HEK293 (cell line): ENCODE measurements at regions not wholly inside any gene's neighbourhood (a gene's known extent, or its start where the extent isn't known, plus 50 kb on each side); places are given as distances from the start of the nearest gene placed in this dataset.

Experiments used
- CTCF ChIA-PET: fragments of 350-600 bp; formaldehyde crosslinking; extraction: SDS; loops from one replicate; lab custom pipeline; 2021; ENCODE audit warnings: antibody characterized with exemption; lab: Yijun Ruan, JAX
- POLR2A ChIA-PET: fragments of 300-600 bp; formaldehyde crosslinking; extraction: SDS; loops from one replicate; lab custom pipeline; 2020; ENCODE audit warnings: antibody characterized with exemption, inconsistent platforms; lab: Yijun Ruan, JAX
- H3K27ac ChIP-seq: fragments of 200-500 bp; sonication (Bioruptor generic); 2 replicates; pipeline ENCODE4 v1.5.1; 2014; ENCODE audit warnings: low read depth, low read length, control low read depth, inconsistent platforms; ENCODE audit errors: extremely low read depth
- H3K36me3 ChIP-seq, 2 experiments: fragments of 200-500 bp in 1 of 2; sonication (Bioruptor generic) in 1 of 2; 1 replicate in 1 of 2; 2 replicates in 1 of 2; pipeline ENCODE4 v1.5.1; 2014 to 2017; ENCODE audit warnings: inconsistent platforms in 2 of 2, low read length in 2 of 2; ENCODE audit not compliant: control insufficient read depth in 2 of 2, insufficient read depth in 1 of 2
- H3K4me1 ChIP-seq: fragments of 200-500 bp; sonication (Bioruptor generic); 2 replicates; pipeline ENCODE4 v1.5.1; 2014; ENCODE audit warnings: mild to moderate bottlenecking, low read length, inconsistent platforms; ENCODE audit not compliant: control insufficient read depth, insufficient read depth
- H3K4me3 ChIP-seq: 2 replicates; pipeline ENCODE4 v1.5.1; 2011; ENCODE audit warnings: low read depth, mild to moderate bottlenecking, control low read depth, low read length, moderate library complexity
- H3K9me3 ChIP-seq: fragments of 200-500 bp; sonication (Bioruptor generic); 2 replicates; pipeline ENCODE4 v1.5.1; 2014; ENCODE audit warnings: low read depth, low read length, inconsistent platforms; ENCODE audit not compliant: control insufficient read depth, insufficient read depth
- GLI4 ChIP-seq: fragments of 450-650 bp; formaldehyde crosslinking; IDR thresholded peaks from 2 replicates; pipeline ENCODE4 v1.5.1; 2016; ENCODE audit warnings: missing biosample characterization, missing genetic modification characterization
- ZBTB17 ChIP-seq: fragments of 450-650 bp; formaldehyde crosslinking; IDR thresholded peaks from 2 replicates; pipeline ENCODE4 v1.5.1; 2016; ENCODE audit warnings: missing biosample characterization, missing genetic modification characterization
- ZBTB20 ChIP-seq: fragments of 450-650 bp; formaldehyde crosslinking; IDR thresholded peaks from 2 replicates; pipeline ENCODE4 v1.5.1; 2016; ENCODE audit warnings: missing biosample characterization, missing genetic modification characterization
- ZNF174 ChIP-seq: fragments of 450-650 bp; formaldehyde crosslinking; IDR thresholded peaks from 2 replicates; pipeline ENCODE4 v1.5.0; 2017; ENCODE audit warnings: missing biosample characterization, mild to moderate bottlenecking, missing genetic modification characterization
- ZNF175 ChIP-seq: fragments of 450-650 bp; formaldehyde crosslinking; IDR thresholded peaks from 2 replicates; pipeline ENCODE4 v1.5.1; 2016; ENCODE audit warnings: missing biosample characterization, missing genetic modification characterization
- ZNF394 ChIP-seq: fragments of 450-650 bp; formaldehyde crosslinking; IDR thresholded peaks from 2 replicates; pipeline ENCODE4 v1.5.1; 2016; ENCODE audit warnings: missing biosample characterization, missing genetic modification characterization, mild to moderate bottlenecking, moderate library complexity, borderline replicate concordance
- ZNF423 ChIP-seq: fragments of 450-650 bp; formaldehyde crosslinking; IDR thresholded peaks from 2 replicates; pipeline ENCODE4 v1.5.1; 2016; ENCODE audit warnings: missing biosample characterization, missing genetic modification characterization
- ZNF560 ChIP-seq: fragments of 450-650 bp; formaldehyde crosslinking; IDR thresholded peaks from 2 replicates; pipeline ENCODE4 v1.5.1; 2017; ENCODE audit warnings: missing biosample characterization, missing genetic modification characterization, borderline replicate concordance
- ZNF623 ChIP-seq: fragments of 450-650 bp; formaldehyde crosslinking; IDR thresholded peaks from 2 replicates; pipeline ENCODE4 v1.5.1; 2016; ENCODE audit warnings: missing biosample characterization, missing genetic modification characterization
- ZNF658 ChIP-seq: fragments of 450-650 bp; formaldehyde crosslinking; IDR thresholded peaks from 2 replicates; pipeline ENCODE4; 2016; ENCODE audit warnings: missing biosample characterization, missing genetic modification characterization
- ZNF830 ChIP-seq: fragments of 450-650 bp; IDR thresholded peaks from 2 replicates; pipeline ENCODE4 v1.5.0; 2018; ENCODE audit warnings: missing biosample characterization, missing genetic modification characterization, low read depth, mild to moderate bottlenecking, moderate library complexity
- TF ChIP-seq, protein P1 (sequence below): fragments of 450-650 bp; formaldehyde crosslinking; IDR thresholded peaks from 2 replicates; pipeline ENCODE4 v1.5.1; 2016; ENCODE audit warnings: missing biosample characterization, missing genetic modification characterization, borderline replicate concordance
- TF ChIP-seq, protein P2 (sequence below): fragments of 450-650 bp; formaldehyde crosslinking; IDR thresholded peaks from 2 replicates; pipeline ENCODE4 v1.5.1; 2017; ENCODE audit warnings: missing biosample characterization, missing genetic modification characterization

DNA sequence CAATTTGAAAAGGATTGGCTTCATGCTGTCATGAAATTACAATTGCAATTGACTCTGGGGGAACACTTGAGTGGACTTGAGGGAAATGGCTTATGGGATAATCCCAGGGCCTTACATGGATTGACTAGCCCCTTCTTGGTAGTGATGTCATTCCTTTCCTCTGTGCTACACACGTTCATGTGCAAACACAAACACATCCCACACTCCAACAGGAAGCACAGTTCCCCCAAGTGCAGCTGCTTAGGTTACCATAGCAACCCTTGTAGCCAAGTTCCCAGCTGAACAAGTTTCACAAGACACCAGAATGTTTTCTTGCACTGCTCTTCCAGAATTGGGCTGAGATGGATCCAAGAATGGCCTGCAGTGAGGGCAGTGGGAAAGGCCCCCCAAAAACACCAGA is 217.0 kb downstream of the ZNF621 start (continued):
- no peak for TF ChIP-seq ZNF560
- no peak for TF ChIP-seq ZNF623 (tag by site-specific recombination)
- TF ChIP-seq ZNF175 (tag by site-specific recombination), result no peak
- TF ChIP-seq, protein P1, sequence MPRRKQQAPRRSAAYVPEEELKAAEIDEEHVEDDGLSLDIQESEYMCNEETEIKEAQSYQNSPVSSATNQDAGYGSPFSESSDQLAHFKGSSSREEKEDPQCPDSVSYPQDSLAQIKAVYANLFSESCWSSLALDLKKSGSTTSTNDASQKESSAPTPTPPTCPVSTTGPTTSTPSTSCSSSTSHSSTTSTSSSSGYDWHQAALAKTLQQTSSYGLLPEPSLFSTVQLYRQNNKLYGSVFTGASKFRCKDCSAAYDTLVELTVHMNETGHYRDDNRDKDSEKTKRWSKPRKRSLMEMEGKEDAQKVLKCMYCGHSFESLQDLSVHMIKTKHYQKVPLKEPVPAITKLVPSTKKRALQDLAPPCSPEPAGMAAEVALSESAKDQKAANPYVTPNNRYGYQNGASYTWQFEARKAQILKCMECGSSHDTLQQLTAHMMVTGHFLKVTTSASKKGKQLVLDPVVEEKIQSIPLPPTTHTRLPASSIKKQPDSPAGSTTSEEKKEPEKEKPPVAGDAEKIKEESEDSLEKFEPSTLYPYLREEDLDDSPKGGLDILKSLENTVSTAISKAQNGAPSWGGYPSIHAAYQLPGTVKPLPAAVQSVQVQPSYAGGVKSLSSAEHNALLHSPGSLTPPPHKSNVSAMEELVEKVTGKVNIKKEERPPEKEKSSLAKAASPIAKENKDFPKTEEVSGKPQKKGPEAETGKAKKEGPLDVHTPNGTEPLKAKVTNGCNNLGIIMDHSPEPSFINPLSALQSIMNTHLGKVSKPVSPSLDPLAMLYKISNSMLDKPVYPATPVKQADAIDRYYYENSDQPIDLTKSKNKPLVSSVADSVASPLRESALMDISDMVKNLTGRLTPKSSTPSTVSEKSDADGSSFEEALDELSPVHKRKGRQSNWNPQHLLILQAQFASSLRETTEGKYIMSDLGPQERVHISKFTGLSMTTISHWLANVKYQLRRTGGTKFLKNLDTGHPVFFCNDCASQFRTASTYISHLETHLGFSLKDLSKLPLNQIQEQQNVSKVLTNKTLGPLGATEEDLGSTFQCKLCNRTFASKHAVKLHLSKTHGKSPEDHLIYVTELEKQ (tag by site-specific recombination), result no peak
- no peak for TF ChIP-seq ZNF174 (tag by site-specific recombination)

DNA sequence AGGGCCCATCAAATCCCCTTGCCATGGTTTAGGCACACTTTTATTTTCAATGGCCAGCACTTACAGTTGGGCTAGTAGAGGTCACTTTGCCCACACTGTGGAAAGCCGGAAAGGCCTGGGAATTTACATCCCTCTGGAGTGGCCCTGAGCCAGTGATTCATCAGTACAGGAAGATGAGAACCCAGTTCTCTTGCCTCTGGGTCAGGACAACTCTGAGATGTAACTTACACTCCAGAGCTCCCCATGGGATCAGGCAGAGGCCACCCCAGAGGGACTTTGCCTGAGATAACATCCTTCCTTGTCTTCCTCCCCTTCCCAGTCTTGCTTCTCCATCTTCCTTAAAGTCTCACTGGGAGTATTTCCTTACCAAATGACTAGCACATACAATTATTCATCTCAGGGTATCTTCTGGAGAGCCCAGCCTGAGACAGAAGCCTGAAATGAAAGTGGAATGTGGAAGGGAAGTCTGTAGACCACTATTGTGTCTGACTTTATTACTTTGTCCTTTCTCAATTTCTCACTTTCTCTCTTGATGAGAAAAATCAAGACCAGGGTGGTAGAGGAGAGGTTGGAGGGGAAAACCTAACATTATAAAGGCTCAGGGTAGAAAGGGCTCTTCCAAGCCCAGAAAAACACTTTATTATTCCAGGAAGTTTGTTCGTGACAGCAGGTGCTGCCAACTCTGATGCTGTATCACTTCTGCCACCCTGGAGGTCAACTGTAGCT is 220.8 kb downstream of the ZNF621 start:
- CTCF ChIA-PET, result no interaction called here
- no peaks in the 10 kb centered on the region for H3K36me3 ChIP-seq
- no peak for TF ChIP-seq ZNF658 (tag by site-specific recombination)
- TF ChIP-seq, all 188 proteins: peak for 0
- Histone ChIP-seq H3K9me3 (no peaks in the 10 kb centered on the region), H3K4me3 (no peak overlapping the region), H3K4me1 (no peaks in the 10 kb centered on the region), H3K27ac (no peak overlapping the region)
- POLR2A ChIA-PET, result no interaction called here

DNA sequence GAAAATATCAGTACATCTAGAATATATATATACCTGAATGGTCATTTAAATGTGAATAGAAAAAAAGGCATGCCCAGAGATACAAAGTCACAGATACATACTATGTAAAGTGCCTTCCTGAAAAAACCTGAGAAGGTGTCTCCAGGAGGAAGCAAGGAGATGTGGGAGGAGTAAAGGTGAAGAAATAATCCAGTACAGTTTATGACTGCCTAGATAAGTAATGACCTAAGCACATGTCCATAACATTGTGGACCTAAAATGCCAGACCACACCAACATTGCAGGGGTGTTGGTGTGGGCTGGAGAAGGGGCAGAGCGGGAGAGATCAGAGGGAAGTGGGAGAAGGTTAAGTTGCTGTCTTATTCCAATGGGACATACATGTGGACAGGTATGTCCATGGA is 226.9 kb downstream of the ZNF621 start:
- H3K27ac ChIP-seq, result no peak overlapping the region
- H3K4me1 ChIP-seq, result no peaks in the 10 kb centered on the region
- POLR2A ChIA-PET, result no interaction called here
- no peak overlapping the region for H3K4me3 ChIP-seq
- H3K36me3 ChIP-seq, result no peaks in the 10 kb centered on the region
- CTCF ChIA-PET, result no interaction called here
- TF ChIP-seq ZBTB20 (tag by site-specific recombination), result no peak
- TF ChIP-seq ZNF830 (tag by site-specific recombination), result no peak
- no peak for TF ChIP-seq ZNF423 (tag by site-specific recombination)
- TF ChIP-seq GLI4 (tag by site-specific recombination), result no peak
- no peak for TF ChIP-seq ZBTB17
- TF ChIP-seq, all 188 proteins: peak for 0
- no peaks in the 10 kb centered on the region for H3K9me3 ChIP-seq

DNA sequence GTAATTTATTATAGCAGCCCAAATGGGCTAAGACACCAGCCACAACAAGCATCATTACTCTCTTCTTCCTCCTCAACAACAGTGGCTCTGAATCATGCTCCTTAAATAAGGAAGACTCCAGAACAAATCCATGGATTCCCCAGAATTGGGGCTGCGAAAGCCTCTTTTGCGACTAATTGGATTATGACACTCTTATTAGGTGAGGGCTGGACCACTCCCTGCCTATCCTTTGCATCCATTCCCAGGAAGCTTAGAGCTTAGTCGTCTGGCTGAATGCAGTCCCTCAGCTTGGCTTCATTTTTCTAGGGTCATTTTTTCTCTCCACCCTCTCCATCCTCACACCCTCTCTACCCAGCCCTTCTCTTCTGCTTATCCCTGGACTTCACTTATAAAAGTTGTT is 227.7 kb downstream of the ZNF621 start:
- no peaks in the 10 kb centered on the region for H3K4me1 ChIP-seq
- no peaks in the 10 kb centered on the region for H3K9me3 ChIP-seq
- POLR2A ChIA-PET, result no interaction called here
- TF ChIP-seq, protein P2, sequence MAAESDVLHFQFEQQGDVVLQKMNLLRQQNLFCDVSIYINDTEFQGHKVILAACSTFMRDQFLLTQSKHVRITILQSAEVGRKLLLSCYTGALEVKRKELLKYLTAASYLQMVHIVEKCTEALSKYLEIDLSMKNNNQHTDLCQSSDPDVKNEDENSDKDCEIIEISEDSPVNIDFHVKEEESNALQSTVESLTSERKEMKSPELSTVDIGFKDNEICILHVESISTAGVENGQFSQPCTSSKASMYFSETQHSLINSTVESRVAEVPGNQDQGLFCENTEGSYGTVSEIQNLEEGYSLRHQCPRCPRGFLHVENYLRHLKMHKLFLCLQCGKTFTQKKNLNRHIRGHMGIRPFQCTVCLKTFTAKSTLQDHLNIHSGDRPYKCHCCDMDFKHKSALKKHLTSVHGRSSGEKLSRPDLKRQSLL (tag by site-specific recombination), result no peak
- no peak for TF ChIP-seq ZNF394
- TF ChIP-seq, all 188 proteins: peak for 0
- no peak overlapping the region for H3K4me3 ChIP-seq
- CTCF ChIA-PET, result no interaction called here
- no peaks in the 10 kb centered on the region for H3K36me3 ChIP-seq
- H3K27ac ChIP-seq, result no peak overlapping the region
